Mammary epithelial cell (primary cell): ENCODE measurements at regions not wholly inside any gene's neighbourhood (a gene's known extent, or its start where the extent isn't known, plus 50 kb on each side); places are given as distances from the start of the nearest gene placed in this dataset.

Experiments
- EZH2 ChIP-seq: IDR thresholded peaks from 2 replicates; pipeline ENCODE4 v1.6.1; 2012; ENCODE audit warnings: low read length, inconsistent platforms, borderline replicate concordance
- TF ChIP-seq, protein P1 (sequence below), 2 donors: IDR thresholded peaks in 1 of 2; conservative IDR thresholded peaks in 1 of 2; 2 replicates each; pipeline ENCODE4 v1.5.1; 2011 to 2012; ENCODE audit warnings: inconsistent platforms in 2 of 2, low read length in 2 of 2, mild to moderate bottlenecking in 2 of 2, control low read depth in 1 of 2, low read depth in 1 of 2; ENCODE audit not compliant: insufficient read depth in 1 of 2; ENCODE audit errors: extremely low read depth in 1 of 2

DNA sequence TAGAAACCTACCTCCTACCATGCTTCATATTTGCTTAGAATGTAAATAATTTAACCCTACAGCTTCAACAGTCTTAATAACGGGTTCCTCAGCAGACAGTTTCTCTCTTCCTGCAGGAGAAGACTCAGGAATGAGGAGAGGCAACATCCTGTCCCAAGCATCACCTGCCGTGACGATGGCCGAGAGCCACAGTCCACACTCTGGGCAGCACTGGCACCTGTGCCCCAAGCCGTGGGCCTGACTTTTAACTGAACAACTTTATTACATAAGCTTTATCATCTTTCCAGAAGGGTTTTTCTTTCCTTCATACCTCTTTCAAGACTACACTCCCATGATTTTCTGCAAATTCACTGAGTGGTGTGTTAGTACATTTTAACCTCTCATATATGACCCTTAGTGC, 856.0 kb downstream of the GALR1 start:
- TF ChIP-seq, protein P1, sequence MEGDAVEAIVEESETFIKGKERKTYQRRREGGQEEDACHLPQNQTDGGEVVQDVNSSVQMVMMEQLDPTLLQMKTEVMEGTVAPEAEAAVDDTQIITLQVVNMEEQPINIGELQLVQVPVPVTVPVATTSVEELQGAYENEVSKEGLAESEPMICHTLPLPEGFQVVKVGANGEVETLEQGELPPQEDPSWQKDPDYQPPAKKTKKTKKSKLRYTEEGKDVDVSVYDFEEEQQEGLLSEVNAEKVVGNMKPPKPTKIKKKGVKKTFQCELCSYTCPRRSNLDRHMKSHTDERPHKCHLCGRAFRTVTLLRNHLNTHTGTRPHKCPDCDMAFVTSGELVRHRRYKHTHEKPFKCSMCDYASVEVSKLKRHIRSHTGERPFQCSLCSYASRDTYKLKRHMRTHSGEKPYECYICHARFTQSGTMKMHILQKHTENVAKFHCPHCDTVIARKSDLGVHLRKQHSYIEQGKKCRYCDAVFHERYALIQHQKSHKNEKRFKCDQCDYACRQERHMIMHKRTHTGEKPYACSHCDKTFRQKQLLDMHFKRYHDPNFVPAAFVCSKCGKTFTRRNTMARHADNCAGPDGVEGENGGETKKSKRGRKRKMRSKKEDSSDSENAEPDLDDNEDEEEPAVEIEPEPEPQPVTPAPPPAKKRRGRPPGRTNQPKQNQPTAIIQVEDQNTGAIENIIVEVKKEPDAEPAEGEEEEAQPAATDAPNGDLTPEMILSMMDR (conservative IDR thresholded peaks at IDR 0.05 in 1 of 2, IDR thresholded peaks at IDR 0.05 in 1 of 2; ENCODE audit: extremely low read depth in 1 of 2, insufficient read depth in 1 of 2, low read depth in 1 of 2, low read length in 2 of 2) = no peak
- TF ChIP-seq EZH2 = no peak
